Liver (tissue), 8 donors: ENCODE measurements at regions not wholly inside any gene's neighbourhood (a gene's known extent, or its start where the extent isn't known, plus 50 kb on each side); places are given as distances from the start of the nearest gene placed in this dataset.

ENCODE experiments used
- DNase-seq: peaks from one replicate; pipeline ENCODE4 v3.0.0-alpha.2; 2017; ENCODE audit warnings: low spot score
- H3K27ac ChIP-seq, 2 donors: one replicate each; pipeline ENCODE4 v1.7.0; 2013; ENCODE audit warnings: inconsistent platforms in 2 of 2, low read length in 2 of 2, control low read depth in 1 of 2, low read depth in 1 of 2, mild to moderate bottlenecking in 1 of 2
- H3K27me3 ChIP-seq, 4 donors: one replicate each; pipeline versions ENCODE4 v1.6.1 to v1.7.0; 2013; ENCODE audit warnings: low read length in 3 of 4, inconsistent platforms in 1 of 4, mild to moderate bottlenecking in 1 of 4, moderate library complexity in 1 of 4; ENCODE audit not compliant: control insufficient read depth in 4 of 4, insufficient read depth in 4 of 4
- H3K36me3 ChIP-seq, 4 donors: one replicate each; pipeline versions ENCODE4 v1.6.1 to v1.7.0; 2013; ENCODE audit warnings: low read length in 3 of 4, mild to moderate bottlenecking in 3 of 4, low read depth in 1 of 4, moderate library complexity in 1 of 4; ENCODE audit not compliant: control insufficient read depth in 4 of 4, insufficient read depth in 3 of 4
- H3K4me1 ChIP-seq, 4 donors: one replicate each; pipeline versions ENCODE4 v1.6.1 to v1.7.0; 2013; ENCODE audit warnings: low read length in 3 of 4, mild to moderate bottlenecking in 3 of 4, moderate library complexity in 1 of 4; ENCODE audit not compliant: control insufficient read depth in 4 of 4, insufficient read depth in 4 of 4
- H3K4me3 ChIP-seq, 3 donors: one replicate each; pipeline versions ENCODE4 v1.6.1 to v1.7.0; 2013; ENCODE audit warnings: low read length in 3 of 3, control low read depth in 1 of 3, low read depth in 1 of 3, mild to moderate bottlenecking in 1 of 3
- H3K9ac ChIP-seq, 2 donors: one replicate each; pipeline ENCODE4 v1.7.0; 2013; ENCODE audit warnings: low read length in 2 of 2, mild to moderate bottlenecking in 2 of 2, moderate library complexity in 2 of 2, control low read depth in 1 of 2, low read depth in 1 of 2
- H3K9me3 ChIP-seq, 4 donors: one replicate each; pipeline versions ENCODE4 v1.6.1 to v1.7.0; 2013; ENCODE audit warnings: low read length in 3 of 4; ENCODE audit not compliant: control insufficient read depth in 4 of 4
- EGR1 ChIP-seq, 2 donors: IDR thresholded peaks; 2 replicates each; pipeline ENCODE4 v1.6.1; 2016 to 2018; ENCODE audit warnings: antibody characterized with exemption in 2 of 2, low read depth in 2 of 2
- FOXA1 ChIP-seq: IDR thresholded peaks from 2 replicates; pipeline ENCODE4 v1.6.1; 2016; ENCODE audit warnings: antibody characterized with exemption
- FOXA2 ChIP-seq: IDR thresholded peaks from 2 replicates; pipeline ENCODE4 v1.6.1; 2016; ENCODE audit warnings: antibody characterized with exemption
- GABPA ChIP-seq, 2 donors: IDR thresholded peaks in 1 of 2; conservative IDR thresholded peaks in 1 of 2; 2 replicates each; pipeline ENCODE4 v1.6.1; 2016; ENCODE audit warnings: antibody characterized with exemption in 2 of 2, mild to moderate bottlenecking in 1 of 2, moderate library complexity in 1 of 2
- HNF4A ChIP-seq, 2 donors: conservative IDR thresholded peaks; 2 replicates each; pipeline ENCODE4 v1.6.1; 2016; ENCODE audit warnings: antibody characterized with exemption in 2 of 2, mild to moderate bottlenecking in 2 of 2
- HNF4G ChIP-seq: IDR thresholded peaks from 2 replicates; pipeline ENCODE4 v1.6.1; 2016; ENCODE audit warnings: antibody characterized with exemption
- NR2F2 ChIP-seq: IDR thresholded peaks from 2 replicates; pipeline ENCODE4 v1.6.1; 2016; ENCODE audit warnings: antibody characterized with exemption
- RAD21 ChIP-seq, 2 donors: IDR thresholded peaks; 2 replicates each; pipeline ENCODE4 v1.6.1; 2016; ENCODE audit warnings: antibody characterized with exemption in 2 of 2, mild to moderate bottlenecking in 2 of 2
- RXRA ChIP-seq, 2 donors: IDR thresholded peaks; 2 replicates each; pipeline ENCODE4 v1.6.1; 2017 to 2018; ENCODE audit warnings: antibody characterized with exemption in 2 of 2, mild to moderate bottlenecking in 1 of 2
- TAF1 ChIP-seq: conservative IDR thresholded peaks from 2 replicates; pipeline ENCODE4 v1.6.1; 2016; ENCODE audit warnings: antibody characterized with exemption, mild to moderate bottlenecking
- YY1 ChIP-seq: IDR thresholded peaks from 2 replicates; pipeline ENCODE4 v1.6.1; 2016; ENCODE audit warnings: antibody characterized with exemption, mild to moderate bottlenecking
- WGBS: extraction: QIAGEN DNeasy Blood & Tissue Kit; methylation state at CpG from one replicate; pipeline ENCODE4 v1.1.7; 2013; 5-methylcytosine and 5-hydroxymethylcytosine counted together
- TF ChIP-seq, protein P1 (sequence below): IDR thresholded peaks from 2 replicates; pipeline ENCODE4 v1.6.1; 2016; ENCODE audit warnings: antibody characterized with exemption
- TF ChIP-seq, protein P2 (sequence below): fragments of 150-350 bp; IDR thresholded peaks from 2 replicates; pipeline ENCODE4 v1.5.1; 2017; ENCODE audit warnings: improper control_type of control experiment, low read depth, low read length; ENCODE audit not compliant: missing input control
- TF ChIP-seq, protein P3 (sequence below): IDR thresholded peaks from 2 replicates; pipeline ENCODE4 v1.6.1; 2016; ENCODE audit warnings: antibody characterized with exemption, mild to moderate bottlenecking
- donor health status: healthy.
- donor health status: healthy.
- donor health status: healthy.
- donor health status: healthy.
- donor health status: healthy.

DNA sequence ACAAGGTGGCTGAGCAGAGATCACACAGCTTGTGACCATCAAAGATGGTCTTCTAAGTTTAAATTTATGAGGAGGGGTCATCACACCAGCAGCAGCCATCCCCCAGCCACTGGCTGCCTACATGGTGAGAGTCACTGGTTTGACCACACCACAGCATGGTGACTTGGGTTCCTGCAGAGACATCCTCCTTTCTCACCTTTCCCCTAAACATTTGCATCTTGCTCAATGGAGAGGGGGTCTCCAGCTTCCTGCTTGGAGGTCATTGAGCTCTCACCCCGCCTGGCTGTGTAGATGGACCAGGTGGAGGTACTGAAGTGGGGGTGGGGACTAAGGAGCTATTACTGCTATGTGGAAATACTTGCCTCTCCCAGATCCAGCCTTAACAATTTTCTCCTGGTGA, 247.6 kb upstream of the ARGLU1 start:
- Histone ChIP-seq H3K27me3 (no peaks in the 10 kb centered on the region), H3K9me3 (no peaks in the 10 kb centered on the region), H3K4me1 (no peaks in the 10 kb centered on the region), H3K9ac (no peak overlapping the region), H3K36me3 (no peaks in the 10 kb centered on the region), H3K27ac (no peak overlapping the region), H3K4me3 (no peak overlapping the region)
- WGBS: 15% methylated on average over 1 of the region's 1 CpG
- DNase-seq: no peak
- TF ChIP-seq RAD21 (IDR thresholded peaks at IDR 0.05) (no peak), GABPA (IDR thresholded peaks at IDR 0.05 in 1 of 2, conservative IDR thresholded peaks at IDR 0.05 in 1 of 2) (no peak), EGR1 (IDR thresholded peaks at IDR 0.05; ENCODE audit: low read depth in 2 of 2) (no peak), FOXA2 (no peak), YY1 (no peak), NR2F2 (no peak), HNF4G (no peak), TAF1 (no peak), RXRA (IDR thresholded peaks at IDR 0.05) (no peak), FOXA1 (no peak)
- TF ChIP-seq, protein P1, sequence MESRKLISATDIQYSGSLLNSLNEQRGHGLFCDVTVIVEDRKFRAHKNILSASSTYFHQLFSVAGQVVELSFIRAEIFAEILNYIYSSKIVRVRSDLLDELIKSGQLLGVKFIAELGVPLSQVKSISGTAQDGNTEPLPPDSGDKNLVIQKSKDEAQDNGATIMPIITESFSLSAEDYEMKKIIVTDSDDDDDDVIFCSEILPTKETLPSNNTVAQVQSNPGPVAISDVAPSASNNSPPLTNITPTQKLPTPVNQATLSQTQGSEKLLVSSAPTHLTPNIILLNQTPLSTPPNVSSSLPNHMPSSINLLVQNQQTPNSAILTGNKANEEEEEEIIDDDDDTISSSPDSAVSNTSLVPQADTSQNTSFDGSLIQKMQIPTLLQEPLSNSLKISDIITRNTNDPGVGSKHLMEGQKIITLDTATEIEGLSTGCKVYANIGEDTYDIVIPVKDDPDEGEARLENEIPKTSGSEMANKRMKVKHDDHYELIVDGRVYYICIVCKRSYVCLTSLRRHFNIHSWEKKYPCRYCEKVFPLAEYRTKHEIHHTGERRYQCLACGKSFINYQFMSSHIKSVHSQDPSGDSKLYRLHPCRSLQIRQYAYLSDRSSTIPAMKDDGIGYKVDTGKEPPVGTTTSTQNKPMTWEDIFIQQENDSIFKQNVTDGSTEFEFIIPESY: no peak

DNA sequence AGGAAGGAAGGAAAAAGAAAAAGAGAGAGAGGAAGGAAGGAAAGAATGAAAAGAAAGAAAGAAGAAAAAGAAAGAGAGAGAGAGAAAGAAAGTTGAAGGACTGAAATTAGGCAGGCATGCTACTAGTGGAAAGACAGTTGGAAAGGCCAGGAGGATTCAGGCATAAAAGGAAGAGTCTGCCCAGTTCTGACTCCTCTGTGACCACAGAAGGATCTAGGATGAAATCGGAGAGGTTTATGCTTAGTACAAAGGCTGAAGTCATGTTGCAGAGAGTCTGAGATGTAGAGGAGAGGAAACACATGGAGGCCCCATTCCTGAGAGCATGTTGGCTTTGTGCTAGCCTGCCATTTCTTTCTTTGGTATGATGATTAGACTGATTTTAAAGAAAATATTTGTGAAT, 246.5 kb upstream of the ARGLU1 start:
- H3K27me3 ChIP-seq: no peaks in the 10 kb centered on the region
- TF ChIP-seq RXRA (IDR thresholded peaks at IDR 0.05) (no peak), HNF4A (conservative IDR thresholded peaks at IDR 0.05) (no peak), HNF4G (no peak), GABPA (IDR thresholded peaks at IDR 0.05 in 1 of 2, conservative IDR thresholded peaks at IDR 0.05 in 1 of 2) (no peak), RAD21 (IDR thresholded peaks at IDR 0.05) (no peak), TAF1 (no peak), EGR1 (IDR thresholded peaks at IDR 0.05; ENCODE audit: low read depth in 2 of 2) (no peak)
- TF ChIP-seq, protein P2, sequence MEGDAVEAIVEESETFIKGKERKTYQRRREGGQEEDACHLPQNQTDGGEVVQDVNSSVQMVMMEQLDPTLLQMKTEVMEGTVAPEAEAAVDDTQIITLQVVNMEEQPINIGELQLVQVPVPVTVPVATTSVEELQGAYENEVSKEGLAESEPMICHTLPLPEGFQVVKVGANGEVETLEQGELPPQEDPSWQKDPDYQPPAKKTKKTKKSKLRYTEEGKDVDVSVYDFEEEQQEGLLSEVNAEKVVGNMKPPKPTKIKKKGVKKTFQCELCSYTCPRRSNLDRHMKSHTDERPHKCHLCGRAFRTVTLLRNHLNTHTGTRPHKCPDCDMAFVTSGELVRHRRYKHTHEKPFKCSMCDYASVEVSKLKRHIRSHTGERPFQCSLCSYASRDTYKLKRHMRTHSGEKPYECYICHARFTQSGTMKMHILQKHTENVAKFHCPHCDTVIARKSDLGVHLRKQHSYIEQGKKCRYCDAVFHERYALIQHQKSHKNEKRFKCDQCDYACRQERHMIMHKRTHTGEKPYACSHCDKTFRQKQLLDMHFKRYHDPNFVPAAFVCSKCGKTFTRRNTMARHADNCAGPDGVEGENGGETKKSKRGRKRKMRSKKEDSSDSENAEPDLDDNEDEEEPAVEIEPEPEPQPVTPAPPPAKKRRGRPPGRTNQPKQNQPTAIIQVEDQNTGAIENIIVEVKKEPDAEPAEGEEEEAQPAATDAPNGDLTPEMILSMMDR: no peak
- TF ChIP-seq, protein P3, sequence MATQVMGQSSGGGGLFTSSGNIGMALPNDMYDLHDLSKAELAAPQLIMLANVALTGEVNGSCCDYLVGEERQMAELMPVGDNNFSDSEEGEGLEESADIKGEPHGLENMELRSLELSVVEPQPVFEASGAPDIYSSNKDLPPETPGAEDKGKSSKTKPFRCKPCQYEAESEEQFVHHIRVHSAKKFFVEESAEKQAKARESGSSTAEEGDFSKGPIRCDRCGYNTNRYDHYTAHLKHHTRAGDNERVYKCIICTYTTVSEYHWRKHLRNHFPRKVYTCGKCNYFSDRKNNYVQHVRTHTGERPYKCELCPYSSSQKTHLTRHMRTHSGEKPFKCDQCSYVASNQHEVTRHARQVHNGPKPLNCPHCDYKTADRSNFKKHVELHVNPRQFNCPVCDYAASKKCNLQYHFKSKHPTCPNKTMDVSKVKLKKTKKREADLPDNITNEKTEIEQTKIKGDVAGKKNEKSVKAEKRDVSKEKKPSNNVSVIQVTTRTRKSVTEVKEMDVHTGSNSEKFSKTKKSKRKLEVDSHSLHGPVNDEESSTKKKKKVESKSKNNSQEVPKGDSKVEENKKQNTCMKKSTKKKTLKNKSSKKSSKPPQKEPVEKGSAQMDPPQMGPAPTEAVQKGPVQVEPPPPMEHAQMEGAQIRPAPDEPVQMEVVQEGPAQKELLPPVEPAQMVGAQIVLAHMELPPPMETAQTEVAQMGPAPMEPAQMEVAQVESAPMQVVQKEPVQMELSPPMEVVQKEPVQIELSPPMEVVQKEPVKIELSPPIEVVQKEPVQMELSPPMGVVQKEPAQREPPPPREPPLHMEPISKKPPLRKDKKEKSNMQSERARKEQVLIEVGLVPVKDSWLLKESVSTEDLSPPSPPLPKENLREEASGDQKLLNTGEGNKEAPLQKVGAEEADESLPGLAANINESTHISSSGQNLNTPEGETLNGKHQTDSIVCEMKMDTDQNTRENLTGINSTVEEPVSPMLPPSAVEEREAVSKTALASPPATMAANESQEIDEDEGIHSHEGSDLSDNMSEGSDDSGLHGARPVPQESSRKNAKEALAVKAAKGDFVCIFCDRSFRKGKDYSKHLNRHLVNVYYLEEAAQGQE: no peak
- TF ChIP-seq, protein P1: no peak
- no peaks in the 10 kb centered on the region for H3K9me3 ChIP-seq
- no peak overlapping the region for H3K27ac ChIP-seq
- DNase-seq: no peak
- H3K9ac ChIP-seq: no peak overlapping the region
- H3K4me1 ChIP-seq: no peaks in the 10 kb centered on the region
- no peaks in the 10 kb centered on the region for H3K36me3 ChIP-seq
- 56% methylated on average over 1 of the region's 1 CpG for WGBS
- H3K4me3 ChIP-seq: no peak overlapping the region
